HG03159 (cell line): ENCODE measurements at regions not wholly inside any gene's neighbourhood (a gene's known extent, or its start where the extent isn't known, plus 50 kb on each side); places are given as distances from the start of the nearest gene placed in this dataset.
A peak's percentile ranks its signal among the peaks of the same experiment; 100 is the strongest.

ENCODE experiments used
- ATAC-seq: cut with Tn5 transposase; IDR thresholded peaks from one replicate; pipeline ENCODE4 v1.9.1; 2021; ENCODE audit warnings: mild to moderate bottlenecking, moderate library complexity; ENCODE audit not compliant: unreplicated experiment

DNA sequence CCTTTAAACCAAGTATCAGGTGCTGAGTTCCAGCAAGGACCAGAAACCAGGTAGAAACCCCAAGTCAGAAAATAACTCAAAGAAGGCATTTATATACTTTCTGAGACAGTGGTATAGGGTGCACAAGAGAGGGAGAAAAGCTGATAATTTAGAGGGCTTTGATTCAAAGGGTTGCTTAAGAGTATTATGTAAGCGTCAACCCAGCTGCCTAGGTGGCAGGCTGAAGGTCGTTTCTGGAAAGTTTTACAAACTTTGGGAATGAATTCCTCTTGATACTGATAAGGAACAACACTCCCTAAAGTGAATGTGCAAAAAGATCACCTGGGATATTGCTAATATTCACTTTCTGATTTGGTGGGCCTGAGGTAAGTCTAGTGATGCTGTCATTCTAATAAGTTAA lies 800.7 kb downstream of the MAFB start:
- no peak for ATAC-seq

DNA sequence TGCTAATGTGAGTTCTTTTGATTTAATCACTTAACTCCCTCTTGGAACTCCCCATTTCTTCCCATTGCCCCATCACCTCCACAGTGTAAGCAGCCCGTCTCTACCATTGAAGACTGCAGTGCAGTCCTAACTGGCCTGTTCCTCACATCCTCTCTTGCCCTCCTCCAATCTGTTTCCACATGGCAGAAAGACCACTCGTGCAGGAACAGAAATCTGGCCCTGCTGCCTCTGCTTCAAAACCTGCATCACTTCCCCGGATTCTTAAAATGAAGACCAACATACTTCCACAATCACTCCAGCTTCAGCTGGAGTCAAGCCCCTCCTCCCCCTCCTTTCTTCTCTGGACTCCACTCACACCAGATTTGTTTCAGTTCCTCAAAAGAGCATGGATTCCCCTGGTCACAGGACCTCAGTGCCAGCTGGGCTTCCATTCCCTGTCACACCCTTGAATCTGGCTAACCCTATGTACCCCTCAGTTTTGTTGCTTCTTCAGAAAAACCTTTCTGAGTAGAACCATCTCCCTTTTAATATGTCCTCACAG lies 802.3 kb downstream of the MAFB start:
- no peak for ATAC-seq

DNA sequence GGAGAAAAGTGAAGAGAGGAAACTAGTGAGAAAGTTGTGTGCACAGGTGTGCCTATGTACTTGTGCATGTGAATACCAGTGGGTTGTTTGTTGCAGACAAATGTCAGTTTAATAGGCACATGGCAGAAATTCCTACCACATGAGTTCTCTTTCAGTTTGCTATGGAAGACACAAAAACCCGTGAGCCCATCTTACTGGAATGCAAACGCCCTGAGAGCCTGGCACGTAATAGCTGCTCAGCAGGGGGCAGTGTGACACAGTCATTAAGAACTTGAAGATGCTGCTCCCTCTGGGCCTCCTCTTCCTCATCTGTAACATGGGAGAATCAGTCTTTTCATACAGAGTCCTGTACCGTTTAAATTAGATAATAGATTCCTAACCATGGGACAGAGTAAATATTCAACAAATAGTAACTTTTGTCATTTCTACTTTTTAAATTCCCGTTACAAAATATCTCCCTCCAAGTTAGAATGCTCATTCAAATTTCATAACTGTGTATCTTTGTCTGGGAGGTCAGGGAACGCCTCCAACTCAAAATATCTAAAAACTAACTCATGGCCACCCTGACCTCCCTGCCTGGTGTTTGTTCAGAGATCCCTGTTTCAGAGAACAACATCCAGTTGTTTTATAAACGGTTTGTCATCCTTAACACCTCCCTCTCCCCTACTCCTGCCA lies 802.9 kb downstream of the MAFB start:
- ATAC-seq = no peak

DNA sequence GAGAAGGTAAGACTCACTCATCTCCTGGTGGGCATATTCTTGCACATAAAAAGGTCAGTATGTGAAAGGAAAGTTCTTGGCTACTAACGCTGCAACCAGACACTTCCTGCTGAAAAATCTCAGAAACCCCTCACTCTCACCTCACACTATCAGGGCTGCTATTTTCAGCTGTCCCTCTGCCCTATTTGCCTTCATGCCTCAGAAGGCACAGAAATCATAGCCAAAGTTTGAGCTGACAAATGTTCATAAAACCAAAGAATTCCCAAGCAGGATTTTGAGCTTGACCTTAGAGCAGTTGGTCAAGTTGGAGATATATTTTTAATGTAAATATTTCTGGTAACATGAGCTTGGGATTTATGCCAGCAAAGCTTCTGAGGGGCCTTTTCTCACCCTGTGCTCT lies 806.2 kb downstream of the MAFB start:
- no peak for ATAC-seq

DNA sequence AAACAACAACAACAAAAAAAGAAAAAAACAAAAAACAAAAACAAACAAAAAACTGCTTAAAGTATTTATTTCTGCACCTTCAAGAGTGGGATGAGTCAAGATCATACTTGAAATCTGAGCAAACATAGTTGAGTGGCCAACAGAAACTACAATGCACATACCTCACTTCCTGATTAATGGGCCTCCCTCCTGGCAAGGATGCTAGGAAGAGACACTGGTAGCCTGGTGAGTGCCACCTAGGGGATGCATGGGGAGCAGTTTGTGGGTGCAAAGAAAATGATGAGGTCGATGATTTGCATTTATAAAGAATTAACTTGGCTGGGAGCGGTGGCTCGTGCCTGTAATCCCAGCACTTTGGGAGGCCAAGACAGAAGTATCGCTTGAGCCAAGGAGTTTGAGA lies 808.1 kb downstream of the MAFB start:
- ATAC-seq = no peak

DNA sequence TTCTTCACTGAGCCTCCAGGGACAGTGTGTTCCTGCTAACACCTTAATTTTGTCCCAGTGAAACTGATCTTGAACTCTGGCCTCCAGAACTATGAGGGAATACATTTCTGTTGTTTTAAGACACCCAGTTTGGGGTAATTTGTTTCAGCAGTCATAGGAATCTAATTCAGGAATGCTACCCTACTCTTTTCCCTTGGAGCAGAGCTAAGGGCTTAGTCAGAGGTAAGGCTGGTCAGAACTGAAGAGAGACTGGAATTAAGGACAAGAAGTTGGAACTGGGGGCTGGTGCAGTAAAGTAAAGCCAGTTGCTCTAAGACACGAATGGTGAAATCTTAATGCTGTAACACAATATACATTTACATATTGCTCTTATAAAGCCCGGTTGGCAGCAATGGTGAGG lies 809.7 kb downstream of the MAFB start:
- ATAC-seq = no peak

DNA sequence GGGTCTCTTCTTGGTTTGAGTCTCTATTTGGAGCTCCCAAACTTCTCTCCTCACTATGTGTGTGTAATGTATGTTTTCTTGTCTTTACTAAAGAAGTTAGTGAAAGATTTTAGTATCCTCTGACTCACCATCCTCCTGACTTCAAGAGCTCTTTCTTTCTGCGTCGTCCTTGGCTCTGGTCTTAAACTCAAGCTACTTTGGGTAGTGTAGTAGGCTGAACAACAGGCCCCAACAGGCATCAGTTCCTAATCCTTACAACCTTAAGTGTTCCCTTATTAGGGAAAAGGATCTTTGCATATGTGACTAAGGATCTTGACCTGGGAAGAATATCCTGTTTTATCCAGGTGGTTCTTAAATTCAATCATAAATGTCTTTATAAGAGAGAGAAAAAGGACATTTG lies 810.2 kb downstream of the MAFB start:
- ATAC-seq = no peak

DNA sequence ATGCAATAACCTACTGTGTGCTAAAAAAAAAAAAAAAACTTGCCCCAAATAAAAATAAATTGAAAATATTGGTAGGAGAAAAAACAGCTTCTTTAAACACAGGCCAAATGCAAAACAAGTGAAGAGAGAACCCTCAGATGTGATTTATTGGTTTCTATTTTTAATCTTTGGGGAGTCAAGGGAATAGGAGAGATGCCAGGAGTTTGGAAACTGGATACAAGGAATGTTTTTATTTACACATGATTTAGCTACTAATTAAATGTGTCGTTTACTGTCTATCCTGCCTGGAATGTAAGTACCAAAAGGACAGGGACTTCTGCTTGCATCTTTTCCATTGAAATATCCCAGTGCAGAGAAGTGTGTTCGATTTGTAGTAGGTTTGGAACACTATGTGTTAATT lies 810.7 kb downstream of the MAFB start:
- no peak for ATAC-seq

DNA sequence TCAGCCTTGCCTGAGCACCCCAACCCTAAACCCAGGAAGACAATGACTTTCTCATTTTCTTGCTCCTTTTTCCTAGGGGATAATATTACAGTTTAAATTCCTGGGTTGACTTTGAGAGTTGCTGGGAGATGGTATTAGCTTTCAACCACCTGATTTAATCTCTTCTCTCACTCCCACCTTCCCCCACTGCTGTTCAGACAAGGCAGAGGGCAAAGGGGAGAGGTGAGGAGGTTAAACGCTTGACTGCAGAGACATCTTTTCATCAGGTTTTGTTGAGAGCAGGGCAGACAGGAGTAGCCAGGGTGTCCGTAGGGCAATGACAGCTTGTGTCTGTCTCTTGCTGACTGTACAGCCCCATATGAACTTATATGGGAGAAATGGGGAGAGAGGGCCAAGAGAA lies 811.2 kb downstream of the MAFB start:
- no peak for ATAC-seq

DNA sequence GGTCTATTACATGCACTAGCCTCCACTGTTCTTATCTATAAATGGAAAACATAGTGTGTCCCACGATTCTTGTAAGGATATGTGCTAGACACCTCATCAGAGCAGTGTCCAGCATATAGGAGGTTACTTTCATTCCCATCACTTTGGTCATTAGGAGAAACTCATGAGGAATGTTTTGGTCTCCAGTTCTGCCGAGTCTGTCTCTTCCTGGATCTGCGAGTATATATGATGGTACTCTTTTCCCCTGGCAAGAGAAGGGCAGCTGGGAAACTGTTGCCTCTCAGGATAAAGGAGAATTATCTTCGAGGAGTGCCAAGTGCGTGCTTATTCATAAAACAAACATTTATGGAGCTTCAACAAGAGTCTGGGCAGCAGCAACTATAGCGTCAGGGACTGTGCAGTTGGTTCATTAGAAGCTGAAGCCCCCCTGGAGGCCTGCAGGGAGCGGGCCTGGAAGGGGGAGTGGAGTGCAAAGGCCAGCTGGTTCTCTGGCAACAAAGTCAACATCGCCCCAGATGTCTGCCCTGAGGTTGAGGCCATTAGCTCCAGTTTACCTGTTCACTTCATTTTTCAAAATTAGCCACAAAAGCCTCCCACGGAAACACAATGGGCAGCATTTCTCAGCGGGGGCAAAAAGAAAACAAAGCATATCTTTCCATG lies 811.9 kb downstream of the MAFB start:
- no peak for ATAC-seq

DNA sequence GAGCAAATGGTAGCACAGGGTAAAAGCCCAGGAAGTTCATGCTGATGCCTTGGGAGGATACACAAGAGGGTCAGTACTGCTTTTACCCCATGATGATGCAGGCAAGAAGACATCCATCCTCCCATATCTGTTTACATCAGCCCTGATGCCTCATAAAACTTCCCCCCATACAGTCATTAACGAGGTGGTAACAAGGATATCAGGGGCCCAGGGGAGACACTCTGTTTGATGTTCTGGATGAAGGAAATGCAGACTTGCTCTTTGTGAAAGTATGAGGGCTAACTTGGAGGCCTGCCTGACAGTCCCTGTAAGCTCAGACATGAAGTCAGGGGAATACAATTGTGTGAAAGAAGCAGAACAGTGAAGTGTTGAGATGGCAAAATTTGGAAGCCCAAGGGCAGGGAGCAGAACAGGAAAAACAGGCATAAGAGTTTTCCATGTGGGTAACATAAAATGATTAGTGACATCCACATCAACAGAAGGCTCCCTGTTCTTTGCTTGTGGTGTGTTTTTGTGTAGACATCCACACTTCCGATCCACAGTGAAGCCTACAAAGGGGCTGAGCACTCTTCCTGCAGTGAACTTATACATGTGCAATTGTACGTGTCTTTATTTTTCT lies 813.4 kb downstream of the MAFB start:
- ATAC-seq = no peak

DNA sequence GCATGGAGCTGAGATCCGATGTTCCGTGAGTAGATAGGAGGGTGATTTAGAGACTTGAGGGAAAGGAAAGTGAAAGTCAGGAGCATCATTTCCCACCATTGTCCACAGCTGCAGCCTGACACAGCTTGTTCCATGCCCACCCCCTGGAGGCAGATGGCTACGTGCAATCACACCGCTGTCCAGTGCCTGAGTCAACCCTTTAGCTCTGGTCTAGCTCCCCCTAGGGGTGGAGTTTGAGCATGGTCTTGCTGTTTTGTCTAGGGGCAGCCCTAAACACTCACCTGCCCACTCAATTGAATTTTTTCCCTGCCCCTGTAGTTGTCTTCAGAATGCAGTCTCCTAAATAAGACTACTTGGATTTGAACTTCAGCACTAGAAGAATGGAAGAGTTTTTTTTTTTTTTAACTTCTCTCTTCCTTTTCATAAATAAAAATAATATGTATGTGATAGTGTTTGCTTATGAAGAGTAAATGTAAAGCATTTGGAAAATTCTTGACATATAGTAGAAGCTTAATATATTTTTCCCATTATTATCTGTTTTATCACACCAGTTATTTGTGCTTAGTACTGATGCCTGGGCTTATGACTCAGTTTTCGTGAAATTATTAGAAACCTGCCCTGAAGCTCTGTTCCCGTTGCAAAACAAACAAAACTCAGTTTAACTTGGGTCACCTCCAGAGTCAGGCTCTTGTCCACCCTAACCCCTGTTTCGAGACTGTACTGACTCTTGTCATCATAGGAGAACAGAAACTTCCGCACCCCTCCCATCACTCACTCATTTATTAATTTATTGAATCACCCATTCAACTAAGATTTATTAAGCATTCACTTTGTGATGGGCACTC lies 814.8 kb downstream of the MAFB start:
- peak; percentile 68 for ATAC-seq

DNA sequence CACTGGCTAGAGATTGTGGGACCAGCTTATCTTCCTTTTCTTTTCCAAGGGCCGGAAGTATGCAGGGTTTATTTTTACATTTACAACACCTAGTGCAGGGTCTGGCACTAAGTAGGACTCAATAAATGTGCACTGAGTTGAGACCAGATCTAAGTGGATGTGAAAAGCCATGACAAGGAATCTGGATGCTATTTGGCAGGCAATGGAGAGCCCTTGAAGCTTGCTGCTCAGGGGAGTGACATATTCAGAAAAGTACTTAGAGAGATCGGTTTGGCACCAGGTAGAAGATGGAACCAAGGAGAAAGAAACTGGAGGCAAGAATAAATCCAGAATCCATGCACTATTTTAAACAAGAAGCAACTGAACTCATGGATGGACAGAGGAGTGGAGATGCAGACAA lies 815.8 kb downstream of the MAFB start:
- no peak for ATAC-seq

DNA sequence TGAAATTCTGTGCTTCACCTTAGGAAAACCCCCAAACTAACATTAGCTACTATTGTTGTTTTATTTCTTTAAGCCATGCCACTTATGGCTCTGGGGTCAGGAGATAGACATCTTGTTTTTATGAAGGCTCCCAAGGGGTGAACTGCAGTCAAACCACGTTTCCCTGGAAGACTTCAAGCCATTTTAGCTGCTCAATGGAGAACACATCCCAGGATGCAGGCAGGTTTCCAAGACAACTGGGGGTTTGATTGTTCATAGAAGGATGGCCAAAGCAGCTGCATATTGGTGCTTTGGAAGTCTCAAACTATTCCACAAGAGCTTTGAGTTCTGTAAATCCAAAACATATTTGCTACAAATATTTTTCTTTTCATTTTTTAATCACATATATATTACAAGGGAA lies 818.0 kb downstream of the MAFB start:
- no peak for ATAC-seq

DNA sequence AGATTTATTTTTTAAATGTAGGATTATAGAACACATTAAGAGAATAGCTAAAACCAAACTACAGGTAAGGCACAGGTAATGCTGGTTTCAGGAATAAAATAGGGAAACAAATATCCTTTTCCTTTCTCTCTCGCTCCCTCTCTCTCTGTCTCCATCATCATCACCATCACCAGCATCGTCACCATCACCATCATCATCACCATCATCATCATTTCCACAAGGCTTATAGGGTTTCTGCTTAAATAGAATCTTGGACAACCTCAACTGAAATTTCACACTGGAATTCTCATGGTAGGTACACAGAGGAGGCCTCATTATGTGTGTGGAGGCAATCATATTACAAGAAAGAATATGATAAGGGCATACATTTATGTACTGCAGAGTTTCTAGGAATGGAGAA lies 823.6 kb downstream of the MAFB start:
- ATAC-seq = no peak

DNA sequence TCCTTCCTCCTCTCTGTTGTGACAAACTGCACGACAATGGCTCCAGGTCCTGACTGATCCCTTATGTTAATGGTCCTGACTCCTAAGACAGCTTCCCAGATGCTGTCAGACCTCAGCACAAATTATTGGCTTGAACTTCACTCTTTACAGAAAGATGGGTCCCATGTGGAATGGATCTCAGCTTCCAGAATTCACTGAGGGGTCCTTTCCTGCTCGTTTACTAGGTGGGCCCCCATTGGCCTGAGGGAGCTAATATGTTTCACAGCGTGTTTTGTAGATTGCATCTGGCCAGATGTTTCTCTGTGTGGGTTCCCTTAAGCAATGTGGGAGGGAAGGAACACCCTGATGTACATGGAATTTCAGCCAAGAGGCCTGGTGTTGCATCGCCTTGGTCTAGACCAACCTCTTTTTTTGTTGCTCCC lies 826.6 kb downstream of the MAFB start:
- ATAC-seq = no peak

DNA sequence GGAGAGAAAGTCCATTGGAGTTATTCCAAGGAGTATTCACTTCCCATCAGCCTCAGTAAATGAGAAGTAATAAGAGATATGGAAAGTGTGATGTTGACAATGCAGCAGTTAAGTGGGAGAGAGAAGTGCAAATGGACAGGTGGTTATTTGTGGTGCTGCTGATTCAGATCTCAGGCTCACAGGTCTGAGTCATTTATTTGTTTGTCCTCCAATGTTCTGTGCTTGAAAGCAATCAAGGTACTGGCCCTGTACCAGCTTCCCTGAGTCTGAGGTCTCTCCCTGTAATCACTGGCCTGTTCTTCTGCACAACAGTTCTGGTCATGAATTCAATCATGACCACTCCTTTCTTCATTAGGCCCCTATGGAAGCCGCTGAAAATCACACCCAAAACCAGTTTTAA lies 827.7 kb downstream of the MAFB start:
- ATAC-seq = no peak

DNA sequence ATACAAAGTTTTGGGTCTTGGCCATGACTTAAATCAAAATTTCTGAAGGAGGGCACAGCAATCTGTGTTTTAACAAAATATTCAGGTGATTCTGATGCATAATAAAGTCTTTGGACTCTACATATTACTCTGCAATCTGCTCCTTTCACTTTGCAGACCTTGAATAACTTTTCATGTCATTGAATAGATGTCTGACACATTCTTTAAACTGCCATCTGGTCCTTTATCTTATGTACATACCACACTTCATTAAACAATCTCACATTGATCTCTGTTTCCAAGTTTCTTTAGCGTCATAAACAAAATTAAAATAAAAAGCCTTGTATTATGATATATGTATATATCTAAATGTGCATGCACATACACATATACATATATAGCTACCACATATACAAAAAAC lies 831.2 kb downstream of the MAFB start:
- ATAC-seq = no peak

DNA sequence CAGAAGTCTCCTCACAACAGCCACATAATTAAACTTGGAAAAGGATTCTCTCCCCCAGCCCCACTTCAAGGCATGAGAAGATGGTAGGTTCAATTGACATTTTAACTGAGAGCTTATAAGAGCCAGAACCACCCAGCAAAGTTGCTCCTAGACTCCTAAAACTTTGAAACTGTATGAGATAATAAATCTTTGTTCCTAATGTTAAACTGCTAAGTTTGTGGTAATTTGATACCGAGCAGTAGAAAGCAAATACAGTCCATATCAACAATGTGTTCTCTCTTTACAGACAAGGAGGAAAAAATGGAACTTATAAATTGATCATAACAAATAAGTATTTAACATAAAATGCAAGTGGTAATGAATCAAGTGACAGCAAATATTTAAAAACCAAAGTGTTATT lies 831.8 kb downstream of the MAFB start:
- no peak for ATAC-seq

DNA sequence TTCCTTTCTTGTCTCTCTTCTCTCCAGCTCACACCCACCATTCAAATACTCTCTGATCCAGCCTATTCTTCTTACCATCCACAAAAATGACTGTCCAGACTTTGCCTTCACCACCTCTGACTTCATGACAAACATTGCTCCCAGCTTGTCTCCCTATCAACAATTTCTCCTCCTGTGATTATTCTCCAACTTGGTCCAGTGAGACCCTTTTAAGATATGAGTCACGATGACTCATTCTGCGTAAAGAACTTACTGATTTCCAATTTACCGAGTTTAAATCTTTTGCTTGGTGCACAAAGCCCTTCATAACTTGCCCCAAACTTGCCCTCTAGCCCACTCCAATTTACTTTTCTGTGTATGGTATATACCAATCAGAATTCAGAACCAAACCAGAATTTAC lies 833.2 kb downstream of the MAFB start:
- no peak for ATAC-seq

DNA sequence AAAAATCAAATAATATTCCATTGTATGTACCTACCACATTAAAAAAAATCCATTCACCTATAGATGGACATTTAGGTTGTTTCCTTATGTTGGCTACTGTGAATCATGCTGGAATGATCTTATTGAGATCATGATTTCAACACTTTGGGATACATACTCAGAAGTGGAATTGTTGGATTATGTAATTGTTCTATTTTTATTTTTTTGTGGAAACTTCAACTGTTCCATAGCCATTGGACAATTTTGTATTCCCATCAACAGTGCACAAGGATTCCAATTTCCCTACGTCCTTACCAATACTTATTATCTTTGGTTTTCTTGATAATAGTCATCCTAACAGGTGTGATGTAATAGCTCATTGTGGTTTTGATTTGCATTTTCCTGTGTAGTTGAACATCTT lies 834.0 kb downstream of the MAFB start:
- no peak for ATAC-seq
